ENCODE measurements at regions not wholly inside any gene's neighbourhood (a gene's known extent, or its start where the extent isn't known, plus 50 kb on each side); places are given as distances from the start of the nearest gene placed in this dataset.
"Not testable (repeated sequence)": the region's sequence is repeated elsewhere in the genome, so short reads cannot be mapped to it uniquely, and the experiment has no call there.

DNA sequence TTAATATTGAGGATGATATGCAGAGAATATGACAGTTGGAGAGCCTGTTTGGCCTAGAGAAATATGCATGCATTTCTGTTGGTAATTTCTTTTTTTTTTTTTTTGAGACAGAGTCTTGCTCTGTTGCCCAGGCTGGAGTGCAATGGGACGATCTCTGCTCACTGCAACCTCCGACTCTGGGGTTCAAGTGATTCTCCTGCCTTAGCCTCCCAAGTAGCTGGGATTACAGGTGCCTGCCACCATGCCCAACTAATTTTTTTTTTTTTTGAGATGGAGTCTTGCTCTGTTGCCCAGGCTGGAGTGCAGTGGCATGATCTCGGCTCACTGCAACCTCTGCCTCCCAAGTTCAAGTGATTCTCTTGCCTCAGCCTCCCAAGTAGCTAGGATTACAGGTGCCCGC is 108.3 kb downstream of the SLC25A47 start:
- H4K5ac ChIP-seq (ENCODE audit: insufficient read length, low read depth, low read length); H2BK15ac ChIP-seq (ENCODE audit: low read length); H2AK5ac ChIP-seq (ENCODE audit: low read depth, low read length); H2BK20ac ChIP-seq (ENCODE audit: low read length); H3K79me2 ChIP-seq (ENCODE audit: control insufficient read depth in 1 of 2, insufficient read depth in 2 of 2, low read length in 2 of 2); H2BK12ac ChIP-seq (ENCODE audit: low read depth, low read length); H3K9me3 ChIP-seq (ENCODE audit: insufficient read depth in 2 of 2, low read depth in 1 of 2, low read length in 1 of 2); FAIRE-seq; H2BK120ac ChIP-seq (replicated peaks; ENCODE audit: low read depth, low read length); H3K23ac ChIP-seq (ENCODE audit: insufficient read length); H3K23me2 ChIP-seq (ENCODE audit: low read depth, low read length); H3K27ac ChIP-seq (ENCODE audit: low read depth, low read length); H3K4ac ChIP-seq (replicated peaks; ENCODE audit: insufficient read length, low read depth, low read length); H3K18ac ChIP-seq (ENCODE audit: extremely low read depth, low read length); H2AFZ ChIP-seq (ENCODE audit: low read length); H3K4me2 ChIP-seq (ENCODE audit: insufficient read depth in 1 of 2, low read depth in 2 of 2, low read length in 2 of 2); H4K8ac ChIP-seq (ENCODE audit: extremely low read depth, insufficient read depth, low read length); POLR2A ChIA-PET (ENCODE audit: partially characterized antibody); H3K14ac ChIP-seq (ENCODE audit: insufficient read length); H3K79me1 ChIP-seq (ENCODE audit: low read depth, low read length); H4K91ac ChIP-seq (replicated peaks; ENCODE audit: insufficient read length, low read length); H2BK5ac ChIP-seq (ENCODE audit: low read depth, low read length); H3K9ac ChIP-seq (replicated peaks in 1 of 4; ENCODE audit: extremely low read depth in 1 of 4, low read depth in 3 of 4, low read length in 3 of 4); H4K20me1 ChIP-seq (replicated peaks in 1 of 2; ENCODE audit: control insufficient read depth in 1 of 2, insufficient read depth in 2 of 2, low read length in 2 of 2); H3K36me3 ChIP-seq (ENCODE audit: control insufficient read depth in 2 of 4, insufficient read depth in 4 of 4, low read length in 3 of 4); DNase-seq (ENCODE audit: low read depth in 1 of 2, low spot score in 2 of 2); H3K4me1 ChIP-seq (replicated peaks in 1 of 4; ENCODE audit: control insufficient read depth in 3 of 4, insufficient read depth in 4 of 4, low read length in 3 of 4); H3K4me3 ChIP-seq (ENCODE audit: extremely low read depth in 1 of 4, insufficient read depth in 2 of 4, low read depth in 3 of 4, low read length in 4 of 4); H3K56ac ChIP-seq (replicated peaks; ENCODE audit: insufficient read length, low read depth, low read length); H3K27me3 ChIP-seq (replicated peaks in 1 of 4; ENCODE audit: control insufficient read depth in 3 of 4, extremely low read depth in 1 of 4, insufficient read depth in 3 of 4, low read length in 3 of 4): not testable (repeated sequence)
- CTCF ChIA-PET (ENCODE audit: partially characterized antibody): interaction anchor here (1.0 to 2.1 kb wide), 2 partner anchors 9 to 14 kb away, joined by 3 to 8 read pairs; no protein-coding TSS in a partner anchor
- WGBS, 2 experiments (ENCODE audit: extremely low coverage in 1 of 2, insufficient coverage in 1 of 2, insufficient read length in 1 of 2, insufficient replicate concordance in 2 of 2, low coverage in 1 of 2, low lambda C conversion rate in 2 of 2, missing lambda C conversion rate in 1 of 2): 98% methylated on average over 4 of the region's 4 CpGs; no CpG with 5 or more reads in 1 of the 2 experiments

Measured in H1 (cell line).